Caco-2 (cell line): ENCODE measurements at regions not wholly inside any gene's neighbourhood (a gene's known extent, or its start where the extent isn't known, plus 50 kb on each side); places are given as distances from the start of the nearest gene placed in this dataset.

ENCODE experiments used
- BruUV-seq: library from RNA; stranded (reverse); fragments of 400-500 nt; replicated peaks from 2 replicates; lab custom pipeline; 2021; lab: Mats Ljungman, UMichigan
- CTCF ChIA-PET: fragments of 300-600 bp; sonication (Branson Sonifier 250); formaldehyde crosslinking; loops from one replicate; lab custom pipeline; 2022; ENCODE audit warnings: antibody characterized with exemption; lab: Charles Lee
- POLR2A ChIA-PET: fragments of 300-600 bp; sonication (Branson Sonifier 250); formaldehyde crosslinking; loops from one replicate; lab custom pipeline; 2022; ENCODE audit warnings: antibody characterized with exemption; lab: Charles Lee
- DNase-seq, 2 experiments: peaks; one replicate each; pipeline versions ENCODE4 v3.0.0 to v3.0.0-alpha.2; 2020 to 2022
- H3K27me3 ChIP-seq: replicated peaks from 2 replicates; pipeline ENCODE4 v1.6.0; 2011; ENCODE audit warnings: low read length; ENCODE audit not compliant: control insufficient read depth, insufficient read depth
- H3K36me3 ChIP-seq: 2 replicates; pipeline ENCODE4 v1.5.1; 2011; ENCODE audit warnings: low read length; ENCODE audit not compliant: control insufficient read depth, insufficient read depth
- H3K4me1 ChIP-seq: fragments of 250-450 bp; sonication (Bioruptor Pico); 2 replicates; pipeline ENCODE4 v1.5.1; 2020; ENCODE audit warnings: mild to moderate bottlenecking
- H3K4me3 ChIP-seq: 2 replicates; pipeline ENCODE4 v1.5.1; 2011; ENCODE audit warnings: low read depth, mild to moderate bottlenecking, control low read depth, low read length
- H3K9me3 ChIP-seq: fragments of 250-450 bp; sonication (Bioruptor Pico); 2 replicates; pipeline ENCODE4 v1.5.1; 2020; ENCODE audit warnings: mild to moderate bottlenecking, moderate library complexity
- H3K27ac Mint-ChIP-seq: one replicate; pipeline ENCODE4 v1.8.0; 2022; ENCODE audit warnings: mixed read lengths; ENCODE audit not compliant: unreplicated experiment
- H3K27me3 Mint-ChIP-seq: one replicate; pipeline ENCODE4 v1.8.0; 2022; ENCODE audit warnings: mixed read lengths; ENCODE audit not compliant: insufficient read depth, unreplicated experiment
- H3K36me3 Mint-ChIP-seq: one replicate; pipeline ENCODE4 v1.8.0; 2022; ENCODE audit warnings: mild to moderate bottlenecking, mixed read lengths; ENCODE audit not compliant: insufficient read depth, unreplicated experiment
- H3K4me1 Mint-ChIP-seq: one replicate; pipeline ENCODE4 v1.8.0; 2022; ENCODE audit warnings: low read depth, mixed read lengths; ENCODE audit not compliant: unreplicated experiment
- H3K4me3 Mint-ChIP-seq: one replicate; pipeline ENCODE4 v1.8.0; 2022; ENCODE audit warnings: mild to moderate bottlenecking, moderate library complexity, mixed read lengths; ENCODE audit not compliant: unreplicated experiment
- H3K9me3 Mint-ChIP-seq: one replicate; pipeline ENCODE4 v1.8.0; 2022; ENCODE audit warnings: mixed read lengths; ENCODE audit not compliant: unreplicated experiment
- intact Hi-C: fragments of 100-400 bp; cut with micrococcal nuclease; formaldehyde crosslinking; loops from one replicate; pipeline ENCODE4 v1.10.0; 2022; ENCODE audit not compliant: unreplicated experiment
- TF ChIP-seq, protein P1 (sequence below), 2 experiments: fragments of 200-600 bp in 1 of 2; IDR thresholded peaks; 1 replicate in 1 of 2; 2 replicates in 1 of 2; pipeline versions ENCODE4 v1.5.1 to v1.8.0; 2011 to 2022; ENCODE audit warnings: antibody characterized with exemption in 1 of 2, control low read depth in 1 of 2, inconsistent platforms in 1 of 2, low read depth in 1 of 2, low read length in 1 of 2, mild to moderate bottlenecking in 1 of 2, moderate library complexity in 1 of 2; ENCODE audit not compliant: insufficient read depth in 1 of 2, severe bottlenecking in 1 of 2, unreplicated experiment in 1 of 2

DNA sequence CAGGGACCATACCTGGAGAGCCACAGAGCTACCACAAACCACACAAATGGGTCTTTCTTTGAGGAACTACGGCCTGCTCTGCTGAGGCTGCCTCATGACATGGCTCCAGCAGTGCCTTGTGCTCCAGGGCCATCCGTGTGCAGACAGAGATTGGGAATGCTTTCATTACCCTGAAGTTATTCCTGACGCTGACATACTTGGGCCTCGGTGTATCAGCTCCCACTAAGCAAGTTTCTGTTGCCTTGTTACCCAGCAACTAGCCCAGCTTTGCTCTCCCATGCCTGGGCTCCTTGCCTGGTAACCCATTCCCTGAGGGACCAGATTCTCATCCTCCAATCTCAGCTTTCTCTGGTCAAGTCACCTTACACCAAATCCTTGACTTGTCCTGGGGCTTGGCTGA lies 80.3 kb upstream of the FZD7 start:
- Histone ChIP-seq H3K27me3 (no peaks in the 10 kb centered on the region), H3K36me3 (no peaks in the 10 kb centered on the region), H3K9me3 (no peaks in the 10 kb centered on the region), H3K4me1 (peaks cover 6% of the 10 kb centered on the region), H3K4me3 (no peak overlapping the region)
- intact Hi-C loops: no loop called here
- Mint-ChIP-seq H3K27ac (no peak overlapping the region), H3K36me3 (no peaks in the 10 kb centered on the region), H3K9me3 (no peaks in the 10 kb centered on the region), H3K4me3 (no peak overlapping the region), H3K27me3 (no peaks in the 10 kb centered on the region), H3K4me1 (peaks cover 14% of the 10 kb centered on the region)
- no TSS peak for BruUV-seq
- TF ChIP-seq, protein P1, sequence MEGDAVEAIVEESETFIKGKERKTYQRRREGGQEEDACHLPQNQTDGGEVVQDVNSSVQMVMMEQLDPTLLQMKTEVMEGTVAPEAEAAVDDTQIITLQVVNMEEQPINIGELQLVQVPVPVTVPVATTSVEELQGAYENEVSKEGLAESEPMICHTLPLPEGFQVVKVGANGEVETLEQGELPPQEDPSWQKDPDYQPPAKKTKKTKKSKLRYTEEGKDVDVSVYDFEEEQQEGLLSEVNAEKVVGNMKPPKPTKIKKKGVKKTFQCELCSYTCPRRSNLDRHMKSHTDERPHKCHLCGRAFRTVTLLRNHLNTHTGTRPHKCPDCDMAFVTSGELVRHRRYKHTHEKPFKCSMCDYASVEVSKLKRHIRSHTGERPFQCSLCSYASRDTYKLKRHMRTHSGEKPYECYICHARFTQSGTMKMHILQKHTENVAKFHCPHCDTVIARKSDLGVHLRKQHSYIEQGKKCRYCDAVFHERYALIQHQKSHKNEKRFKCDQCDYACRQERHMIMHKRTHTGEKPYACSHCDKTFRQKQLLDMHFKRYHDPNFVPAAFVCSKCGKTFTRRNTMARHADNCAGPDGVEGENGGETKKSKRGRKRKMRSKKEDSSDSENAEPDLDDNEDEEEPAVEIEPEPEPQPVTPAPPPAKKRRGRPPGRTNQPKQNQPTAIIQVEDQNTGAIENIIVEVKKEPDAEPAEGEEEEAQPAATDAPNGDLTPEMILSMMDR (IDR thresholded peaks at IDR 0.05; ENCODE audit: insufficient read depth in 1 of 2, low read depth in 1 of 2, low read length in 1 of 2, severe bottlenecking in 1 of 2, unreplicated experiment in 1 of 2): no peak
- POLR2A ChIA-PET: no interaction called here
- CTCF ChIA-PET: no interaction called here
- no peak for DNase-seq

DNA sequence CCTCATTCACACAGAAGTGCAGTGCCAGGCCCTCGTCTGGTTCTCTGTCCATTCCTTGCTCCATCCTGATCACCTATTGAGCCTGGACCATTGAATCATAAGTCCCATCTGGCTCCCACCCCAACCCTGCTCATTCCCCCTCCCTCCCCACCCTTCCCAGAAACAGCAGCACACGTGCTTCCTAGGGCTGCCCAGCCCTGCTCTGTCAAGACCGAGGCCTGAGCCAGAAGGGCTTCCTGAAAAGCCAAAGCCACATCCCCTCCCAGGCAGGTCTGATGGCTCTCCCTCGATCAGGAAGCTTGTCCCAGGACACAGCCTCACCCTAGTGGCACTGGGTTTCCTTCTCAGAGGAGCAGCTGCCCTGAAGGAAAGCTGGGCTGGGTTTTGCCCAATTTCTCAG lies 79.8 kb upstream of the FZD7 start:
- Mint-ChIP-seq H3K4me1 (peaks cover 12% of the 10 kb centered on the region), H3K9me3 (no peaks in the 10 kb centered on the region), H3K36me3 (no peaks in the 10 kb centered on the region), H3K27ac (no peak overlapping the region), H3K4me3 (no peak overlapping the region), H3K27me3 (no peaks in the 10 kb centered on the region)
- no peaks in the 10 kb centered on the region for H3K27me3 ChIP-seq
- TF ChIP-seq, protein P1 (IDR thresholded peaks at IDR 0.05; ENCODE audit: insufficient read depth in 1 of 2, low read depth in 1 of 2, low read length in 1 of 2, severe bottlenecking in 1 of 2, unreplicated experiment in 1 of 2): no peak
- BruUV-seq: no TSS peak
- no peak overlapping the region for H3K4me3 ChIP-seq
- H3K4me1 ChIP-seq: peaks cover 6% of the 10 kb centered on the region
- DNase-seq: no peak
- intact Hi-C loops: loop anchor here (2.0 kb wide), 1 partner anchor 93 kb away; no protein-coding TSS in a partner anchor
- POLR2A ChIA-PET: no interaction called here
- H3K9me3 ChIP-seq: no peaks in the 10 kb centered on the region
- CTCF ChIA-PET: no interaction called here
- H3K36me3 ChIP-seq: no peaks in the 10 kb centered on the region

DNA sequence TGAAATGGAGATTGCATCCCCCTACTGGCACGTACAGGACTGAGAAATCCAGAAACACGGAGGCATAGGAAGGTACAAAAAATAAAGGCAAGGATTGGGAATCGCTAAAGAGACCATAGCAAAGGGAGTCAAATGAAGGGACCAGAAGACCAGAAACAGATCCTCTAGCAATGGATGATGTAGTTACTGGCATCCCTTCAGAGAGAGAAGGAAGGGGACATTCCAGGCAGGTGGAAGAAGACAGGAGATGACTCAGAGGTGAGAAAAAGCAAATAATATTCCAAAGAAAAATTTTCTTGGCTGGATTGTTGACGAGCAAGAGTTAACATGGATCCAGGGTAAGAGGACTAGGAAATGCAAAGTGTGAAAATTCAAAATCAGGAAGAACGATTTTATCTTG lies 78.4 kb upstream of the FZD7 start:
- TF ChIP-seq, protein P1 (IDR thresholded peaks at IDR 0.05; ENCODE audit: insufficient read depth in 1 of 2, low read depth in 1 of 2, low read length in 1 of 2, severe bottlenecking in 1 of 2, unreplicated experiment in 1 of 2): no peak
- intact Hi-C loops: loop anchor here (2.0 kb wide), 1 partner anchor 94 kb away; no protein-coding TSS in a partner anchor
- Mint-ChIP-seq H3K27me3 (no peaks in the 10 kb centered on the region), H3K36me3 (no peaks in the 10 kb centered on the region), H3K27ac (no peak overlapping the region), H3K4me3 (no peak overlapping the region), H3K4me1 (no peaks in the 10 kb centered on the region), H3K9me3 (no peaks in the 10 kb centered on the region)
- Histone ChIP-seq H3K9me3 (no peaks in the 10 kb centered on the region), H3K4me3 (no peak overlapping the region), H3K36me3 (no peaks in the 10 kb centered on the region), H3K27me3 (no peaks in the 10 kb centered on the region), H3K4me1 (no peaks in the 10 kb centered on the region)
- POLR2A ChIA-PET: no interaction called here
- BruUV-seq: no TSS peak
- CTCF ChIA-PET: interaction anchor here (1.0 kb wide), 1 partner anchor 95 kb away, joined by 3 read pairs; no protein-coding TSS in a partner anchor
- no peak for DNase-seq
